Caco-2 (cell line): ENCODE measurements at regions not wholly inside any gene's neighbourhood (a gene's known extent, or its start where the extent isn't known, plus 50 kb on each side); places are given as distances from the start of the nearest gene placed in this dataset.

ENCODE experiments used
- BruUV-seq: library from RNA; stranded (reverse); fragments of 400-500 nt; replicated peaks from 2 replicates; lab custom pipeline; 2021; lab: Mats Ljungman, UMichigan
- CTCF ChIA-PET: fragments of 300-600 bp; sonication (Branson Sonifier 250); formaldehyde crosslinking; loops from one replicate; lab custom pipeline; 2022; ENCODE audit warnings: antibody characterized with exemption; lab: Charles Lee
- POLR2A ChIA-PET: fragments of 300-600 bp; sonication (Branson Sonifier 250); formaldehyde crosslinking; loops from one replicate; lab custom pipeline; 2022; ENCODE audit warnings: antibody characterized with exemption; lab: Charles Lee
- DNase-seq, 2 experiments: peaks; one replicate each; pipeline versions ENCODE4 v3.0.0 to v3.0.0-alpha.2; 2020 to 2022
- H3K27me3 ChIP-seq: replicated peaks from 2 replicates; pipeline ENCODE4 v1.6.0; 2011; ENCODE audit warnings: low read length; ENCODE audit not compliant: control insufficient read depth, insufficient read depth
- H3K36me3 ChIP-seq: 2 replicates; pipeline ENCODE4 v1.5.1; 2011; ENCODE audit warnings: low read length; ENCODE audit not compliant: control insufficient read depth, insufficient read depth
- H3K4me1 ChIP-seq: fragments of 250-450 bp; sonication (Bioruptor Pico); 2 replicates; pipeline ENCODE4 v1.5.1; 2020; ENCODE audit warnings: mild to moderate bottlenecking
- H3K4me3 ChIP-seq: 2 replicates; pipeline ENCODE4 v1.5.1; 2011; ENCODE audit warnings: low read depth, mild to moderate bottlenecking, control low read depth, low read length
- H3K9me3 ChIP-seq: fragments of 250-450 bp; sonication (Bioruptor Pico); 2 replicates; pipeline ENCODE4 v1.5.1; 2020; ENCODE audit warnings: mild to moderate bottlenecking, moderate library complexity
- H3K27ac Mint-ChIP-seq: one replicate; pipeline ENCODE4 v1.8.0; 2022; ENCODE audit warnings: mixed read lengths; ENCODE audit not compliant: unreplicated experiment
- H3K27me3 Mint-ChIP-seq: one replicate; pipeline ENCODE4 v1.8.0; 2022; ENCODE audit warnings: mixed read lengths; ENCODE audit not compliant: insufficient read depth, unreplicated experiment
- H3K36me3 Mint-ChIP-seq: one replicate; pipeline ENCODE4 v1.8.0; 2022; ENCODE audit warnings: mild to moderate bottlenecking, mixed read lengths; ENCODE audit not compliant: insufficient read depth, unreplicated experiment
- H3K4me1 Mint-ChIP-seq: one replicate; pipeline ENCODE4 v1.8.0; 2022; ENCODE audit warnings: low read depth, mixed read lengths; ENCODE audit not compliant: unreplicated experiment
- H3K4me3 Mint-ChIP-seq: one replicate; pipeline ENCODE4 v1.8.0; 2022; ENCODE audit warnings: mild to moderate bottlenecking, moderate library complexity, mixed read lengths; ENCODE audit not compliant: unreplicated experiment
- H3K9me3 Mint-ChIP-seq: one replicate; pipeline ENCODE4 v1.8.0; 2022; ENCODE audit warnings: mixed read lengths; ENCODE audit not compliant: unreplicated experiment
- intact Hi-C: fragments of 100-400 bp; cut with micrococcal nuclease; formaldehyde crosslinking; loops from one replicate; pipeline ENCODE4 v1.10.0; 2022; ENCODE audit not compliant: unreplicated experiment
- TF ChIP-seq, protein P1 (sequence below), 2 experiments: fragments of 200-600 bp in 1 of 2; IDR thresholded peaks; 1 replicate in 1 of 2; 2 replicates in 1 of 2; pipeline versions ENCODE4 v1.5.1 to v1.8.0; 2011 to 2022; ENCODE audit warnings: antibody characterized with exemption in 1 of 2, control low read depth in 1 of 2, inconsistent platforms in 1 of 2, low read depth in 1 of 2, low read length in 1 of 2, mild to moderate bottlenecking in 1 of 2, moderate library complexity in 1 of 2; ENCODE audit not compliant: insufficient read depth in 1 of 2, severe bottlenecking in 1 of 2, unreplicated experiment in 1 of 2

DNA sequence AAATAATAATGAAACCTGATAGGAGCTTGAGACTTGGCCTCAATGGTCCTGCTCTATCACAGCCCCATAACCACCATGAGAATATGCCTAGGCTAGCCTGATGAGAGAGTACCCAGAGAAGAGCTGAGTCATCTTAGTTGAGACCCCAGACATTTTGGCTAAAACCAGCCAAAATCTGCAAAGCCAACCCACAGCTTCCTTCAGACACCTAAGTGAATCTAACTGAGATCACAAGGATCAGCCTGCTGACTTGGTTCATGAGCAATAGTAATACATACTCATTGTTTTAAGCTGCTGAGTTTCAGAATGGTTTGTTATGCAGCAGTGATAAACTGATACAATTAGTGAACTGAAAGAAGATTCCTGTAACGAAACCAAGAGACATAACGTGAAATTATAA lies 473.7 kb upstream of the PTGER4 start:
- Mint-ChIP-seq H3K9me3 (no peaks in the 10 kb centered on the region), H3K4me1 (no peaks in the 10 kb centered on the region), H3K4me3 (no peak overlapping the region), H3K36me3 (no peaks in the 10 kb centered on the region), H3K27me3 (no peaks in the 10 kb centered on the region), H3K27ac (no peak overlapping the region)
- H3K9me3 ChIP-seq, result no peaks in the 10 kb centered on the region
- TF ChIP-seq, protein P1, sequence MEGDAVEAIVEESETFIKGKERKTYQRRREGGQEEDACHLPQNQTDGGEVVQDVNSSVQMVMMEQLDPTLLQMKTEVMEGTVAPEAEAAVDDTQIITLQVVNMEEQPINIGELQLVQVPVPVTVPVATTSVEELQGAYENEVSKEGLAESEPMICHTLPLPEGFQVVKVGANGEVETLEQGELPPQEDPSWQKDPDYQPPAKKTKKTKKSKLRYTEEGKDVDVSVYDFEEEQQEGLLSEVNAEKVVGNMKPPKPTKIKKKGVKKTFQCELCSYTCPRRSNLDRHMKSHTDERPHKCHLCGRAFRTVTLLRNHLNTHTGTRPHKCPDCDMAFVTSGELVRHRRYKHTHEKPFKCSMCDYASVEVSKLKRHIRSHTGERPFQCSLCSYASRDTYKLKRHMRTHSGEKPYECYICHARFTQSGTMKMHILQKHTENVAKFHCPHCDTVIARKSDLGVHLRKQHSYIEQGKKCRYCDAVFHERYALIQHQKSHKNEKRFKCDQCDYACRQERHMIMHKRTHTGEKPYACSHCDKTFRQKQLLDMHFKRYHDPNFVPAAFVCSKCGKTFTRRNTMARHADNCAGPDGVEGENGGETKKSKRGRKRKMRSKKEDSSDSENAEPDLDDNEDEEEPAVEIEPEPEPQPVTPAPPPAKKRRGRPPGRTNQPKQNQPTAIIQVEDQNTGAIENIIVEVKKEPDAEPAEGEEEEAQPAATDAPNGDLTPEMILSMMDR (IDR thresholded peaks at IDR 0.05; ENCODE audit: insufficient read depth in 1 of 2, low read depth in 1 of 2, low read length in 1 of 2, severe bottlenecking in 1 of 2, unreplicated experiment in 1 of 2), result no peak
- no peak for DNase-seq
- intact Hi-C loops, result no loop called here
- H3K4me3 ChIP-seq, result no peak overlapping the region
- ChIA-PET CTCF (no interaction called here), POLR2A (no interaction called here)
- H3K36me3 ChIP-seq, result no peaks in the 10 kb centered on the region
- H3K27me3 ChIP-seq, result no peaks in the 10 kb centered on the region
- no TSS peak for BruUV-seq
- no peaks in the 10 kb centered on the region for H3K4me1 ChIP-seq

DNA sequence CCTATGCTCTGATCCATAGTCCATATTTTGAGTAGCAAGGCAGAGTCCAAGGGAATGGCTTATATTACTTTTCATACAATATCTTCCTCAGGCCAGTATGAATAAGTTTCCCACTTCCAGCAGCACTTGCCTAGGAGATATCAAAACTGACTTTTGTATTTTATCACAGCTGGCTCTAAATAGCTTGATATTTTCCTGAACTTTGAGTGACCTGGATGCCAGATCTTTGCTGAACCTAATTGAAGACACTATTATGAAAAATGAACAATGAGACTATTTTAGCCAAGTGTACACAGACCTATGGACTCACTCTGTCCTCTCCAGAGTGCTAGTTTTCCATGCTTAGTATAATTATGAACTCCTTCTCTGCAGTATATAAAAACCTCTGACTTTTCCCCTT lies 475.6 kb upstream of the PTGER4 start:
- no peaks in the 10 kb centered on the region for H3K27me3 ChIP-seq
- CTCF ChIA-PET, result no interaction called here
- BruUV-seq, result no TSS peak
- no peak overlapping the region for H3K4me3 Mint-ChIP-seq
- no peaks in the 10 kb centered on the region for H3K36me3 Mint-ChIP-seq
- H3K9me3 ChIP-seq, result no peaks in the 10 kb centered on the region
- no peaks in the 10 kb centered on the region for H3K4me1 ChIP-seq
- H3K27ac Mint-ChIP-seq, result no peak overlapping the region
- no peak for DNase-seq
- no peaks in the 10 kb centered on the region for H3K4me1 Mint-ChIP-seq
- H3K27me3 Mint-ChIP-seq, result no peaks in the 10 kb centered on the region
- POLR2A ChIA-PET, result no interaction called here
- H3K9me3 Mint-ChIP-seq, result no peaks in the 10 kb centered on the region
- TF ChIP-seq, protein P1 (IDR thresholded peaks at IDR 0.05; ENCODE audit: insufficient read depth in 1 of 2, low read depth in 1 of 2, low read length in 1 of 2, severe bottlenecking in 1 of 2, unreplicated experiment in 1 of 2), result no peak
- no peak overlapping the region for H3K4me3 ChIP-seq
- intact Hi-C loops, result no loop called here
- H3K36me3 ChIP-seq, result no peaks in the 10 kb centered on the region

DNA sequence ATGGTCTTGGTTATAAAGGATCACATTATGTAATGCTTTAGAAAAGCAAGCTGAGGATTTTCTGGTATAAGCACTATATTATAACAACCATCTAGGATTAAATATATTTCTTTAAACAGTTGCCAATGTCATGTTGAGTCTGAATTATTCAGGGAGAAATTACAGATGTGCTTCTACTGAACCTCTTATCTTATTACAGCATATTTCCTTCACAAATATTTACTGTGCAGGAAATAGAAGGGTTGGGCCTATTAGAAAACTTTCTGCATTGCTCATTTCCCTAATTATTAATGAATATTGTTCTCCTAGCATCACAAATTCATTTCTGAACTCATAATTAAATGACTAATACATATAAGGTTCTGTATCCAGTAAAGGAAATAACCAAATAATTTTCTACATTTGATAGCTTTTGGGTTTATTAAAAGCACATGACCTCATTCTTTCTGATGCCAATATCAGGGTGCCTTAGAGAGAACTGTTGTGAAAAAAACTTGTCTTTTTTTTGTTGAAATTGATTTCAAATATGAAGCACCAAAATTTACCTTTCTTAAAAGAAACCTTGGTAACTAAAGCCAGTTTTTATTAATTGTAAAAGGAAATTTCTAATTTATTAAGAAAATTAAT lies 476.8 kb upstream of the PTGER4 start:
- Mint-ChIP-seq H3K27ac (no peak overlapping the region), H3K4me1 (no peaks in the 10 kb centered on the region), H3K9me3 (no peaks in the 10 kb centered on the region), H3K36me3 (no peaks in the 10 kb centered on the region), H3K27me3 (no peaks in the 10 kb centered on the region), H3K4me3 (no peak overlapping the region)
- DNase-seq, result no peak
- intact Hi-C loops, result no loop called here
- H3K27me3 ChIP-seq, result no peaks in the 10 kb centered on the region
- no TSS peak for BruUV-seq
- no peaks in the 10 kb centered on the region for H3K4me1 ChIP-seq
- H3K36me3 ChIP-seq, result no peaks in the 10 kb centered on the region
- CTCF ChIA-PET, result no interaction called here
- no peaks in the 10 kb centered on the region for H3K9me3 ChIP-seq
- POLR2A ChIA-PET, result no interaction called here
- TF ChIP-seq, protein P1 (IDR thresholded peaks at IDR 0.05; ENCODE audit: insufficient read depth in 1 of 2, low read depth in 1 of 2, low read length in 1 of 2, severe bottlenecking in 1 of 2, unreplicated experiment in 1 of 2), result no peak
- H3K4me3 ChIP-seq, result no peak overlapping the region
